Colon (tissue), 2 donors: ENCODE measurements at regions not wholly inside any gene's neighbourhood (a gene's known extent, or its start where the extent isn't known, plus 50 kb on each side); places are given as distances from the start of the nearest gene placed in this dataset.

Source experiments
- FAIRE-seq: peaks from 2 replicates; lab custom pipeline; 2012; peaks lifted over from hg19 to GRCh38; lab: Jason Lieb, UNC
- donor health status: control.
- donor health status: control.

DNA sequence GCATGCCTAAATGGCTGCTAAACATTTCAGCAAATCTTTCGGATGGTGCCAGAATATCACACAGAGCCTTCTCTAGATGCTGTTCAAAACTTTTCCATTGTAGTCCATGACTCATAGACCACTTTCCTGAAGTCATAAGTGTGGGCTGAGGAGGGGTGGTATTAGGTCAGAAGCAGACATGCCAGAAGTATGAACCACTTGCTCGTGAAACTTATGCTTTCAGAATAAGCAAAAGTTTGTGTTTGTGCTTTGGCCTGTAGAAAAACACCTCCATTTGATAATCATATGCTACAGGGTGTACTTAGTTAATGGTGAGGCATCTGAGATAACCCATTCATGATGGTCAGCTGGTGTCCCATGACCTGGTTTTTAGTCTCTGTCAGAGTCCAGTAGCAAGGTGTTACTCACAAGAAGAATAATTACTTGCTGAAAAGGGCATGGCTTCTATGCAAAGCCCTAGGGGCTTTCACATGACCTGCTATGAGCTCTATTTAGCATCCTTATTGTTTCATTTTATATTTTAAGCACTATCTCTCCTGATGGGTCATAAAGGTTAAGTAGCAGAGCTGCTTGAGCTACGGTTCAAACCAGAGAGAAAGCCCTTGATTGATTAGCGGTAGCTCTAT lies 183.1 kb upstream of the IVNS1ABP start:
- FAIRE-seq: no peak

GRCh38 chr1:185498207-185498606 lies 181.2 kb upstream of the IVNS1ABP start:
- no peak for FAIRE-seq

DNA sequence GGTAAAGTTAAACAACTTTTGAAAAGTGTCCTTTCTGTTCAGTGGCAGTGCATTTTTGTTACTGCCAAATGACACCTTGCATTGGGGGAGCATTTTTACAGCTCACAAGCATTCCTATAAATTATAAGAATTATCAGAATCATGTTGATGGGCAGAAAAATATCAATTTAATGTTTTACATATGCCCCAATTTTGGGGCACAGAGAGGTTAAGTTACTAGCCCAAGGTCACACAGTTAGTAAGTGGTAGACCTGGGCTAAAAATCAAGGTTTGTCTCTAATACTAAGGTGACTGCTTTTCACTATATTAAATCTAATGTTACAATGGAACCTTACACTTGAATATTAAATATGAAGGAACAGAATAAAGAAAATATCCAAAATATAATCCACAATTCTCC lies 180.1 kb upstream of the IVNS1ABP start:
- no peak for FAIRE-seq

DNA sequence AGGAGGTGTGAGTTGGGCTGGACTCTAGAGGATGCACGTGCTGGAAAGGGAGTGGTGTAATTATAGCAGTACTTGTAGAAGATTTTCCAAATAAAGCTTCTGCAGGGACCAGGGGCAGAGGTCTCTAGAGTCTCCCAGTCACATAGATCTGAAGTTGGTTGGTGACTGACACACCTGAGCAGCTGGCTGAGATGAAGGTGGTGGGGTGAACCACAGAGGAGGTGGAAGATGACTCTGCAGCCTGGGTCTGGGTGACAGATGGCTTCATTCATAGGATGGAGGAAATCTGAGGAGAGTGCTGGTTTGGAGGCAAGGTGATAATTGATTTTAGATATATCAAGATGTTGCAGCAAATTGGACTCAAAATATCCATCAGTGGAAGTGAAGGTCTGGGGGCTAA lies 178.9 kb upstream of the IVNS1ABP start:
- no peak for FAIRE-seq

DNA sequence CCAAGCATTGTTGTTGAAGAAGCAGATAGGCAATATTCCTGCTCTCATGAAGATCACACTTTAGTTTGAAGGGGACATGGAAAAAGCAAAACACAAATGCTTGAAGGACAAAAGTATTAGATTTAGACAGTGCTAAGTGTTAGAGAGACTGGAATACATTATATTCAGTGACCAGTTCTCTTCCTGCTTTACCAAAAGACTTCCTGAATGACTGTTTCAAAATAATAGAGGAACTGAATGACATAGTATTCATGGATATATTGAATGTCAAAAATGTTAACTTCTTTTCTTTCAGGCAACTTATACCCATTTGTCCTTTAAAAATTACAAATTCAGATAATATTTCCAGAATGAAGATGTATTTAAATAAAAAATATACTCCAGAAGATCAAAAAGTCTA lies 178.0 kb upstream of the IVNS1ABP start:
- no peak for FAIRE-seq

- FAIRE-seq: no peak
Measured at GRCh38 chr1:185492089-185492825, 175.2 kb upstream of the IVNS1ABP start.

DNA sequence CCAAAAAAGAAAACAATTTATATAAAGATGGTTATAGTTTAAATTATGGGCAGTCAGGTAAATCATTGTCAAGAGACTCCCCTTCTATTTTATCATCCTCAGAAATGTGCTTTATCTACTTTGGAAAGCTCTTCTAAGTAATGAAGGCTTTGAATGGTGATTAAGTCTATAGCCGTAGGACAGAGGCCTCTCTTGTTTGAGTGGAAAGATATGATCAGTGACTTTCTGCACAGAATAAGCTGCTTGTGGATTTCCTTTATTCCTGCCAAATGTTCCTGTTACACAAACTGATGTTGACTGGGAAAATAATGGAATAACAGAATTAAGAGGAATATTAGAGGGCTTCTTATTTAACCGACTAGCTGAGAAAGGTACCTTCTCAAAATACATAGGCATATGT lies 174.6 kb upstream of the IVNS1ABP start:
- no peak for FAIRE-seq

- no peak for FAIRE-seq
Measured at GRCh38 chr1:185490924-185491323, 173.9 kb upstream of the IVNS1ABP start.

- FAIRE-seq: no peak
Measured at GRCh38 chr1:185489406-185489805, 172.4 kb upstream of the IVNS1ABP start.

- no peak for FAIRE-seq
Measured at GRCh38 chr1:185488808-185489207, 171.8 kb upstream of the IVNS1ABP start.

DNA sequence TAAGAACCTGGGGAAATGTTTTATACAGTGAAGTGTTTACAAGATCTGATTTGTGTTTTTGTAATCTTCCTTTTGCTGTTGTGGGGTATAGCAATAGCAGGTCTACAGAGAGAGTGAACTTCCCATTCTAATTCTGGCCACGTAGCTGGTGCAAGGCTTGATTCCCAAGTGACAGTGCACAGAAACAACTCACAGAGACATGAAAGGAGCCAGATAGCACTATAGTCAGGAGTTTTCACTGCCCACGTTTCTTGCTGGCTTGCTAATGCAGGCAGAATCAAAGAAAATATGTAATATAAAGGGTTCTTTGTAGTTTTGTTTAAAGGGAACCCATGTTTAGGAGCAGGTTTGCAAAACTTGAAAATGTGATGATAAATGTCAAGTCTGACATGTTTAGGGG lies 170.9 kb upstream of the IVNS1ABP start:
- FAIRE-seq: no peak

DNA sequence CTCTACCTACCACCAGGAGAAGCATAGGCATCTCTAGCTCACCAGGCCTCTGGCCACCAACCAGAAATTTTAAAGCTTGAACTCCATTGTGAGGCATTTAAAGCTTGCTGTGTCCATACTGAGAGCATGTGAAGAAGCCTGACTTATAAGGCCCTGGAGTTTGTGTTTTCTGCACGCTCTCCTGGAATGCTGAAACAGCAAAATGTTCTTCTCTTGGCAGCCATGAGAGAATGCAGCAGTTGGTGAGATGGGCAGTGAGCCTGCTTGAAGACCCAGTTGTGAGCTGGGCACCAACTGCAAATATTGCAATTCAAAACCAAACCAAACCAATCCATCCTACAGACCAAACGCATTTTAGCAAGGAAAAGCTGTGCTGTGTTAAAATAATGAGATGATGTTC lies 170.0 kb upstream of the IVNS1ABP start:
- no peak for FAIRE-seq

- no peak for FAIRE-seq
Measured at GRCh38 chr1:185486346-185486745, 169.3 kb upstream of the IVNS1ABP start.

DNA sequence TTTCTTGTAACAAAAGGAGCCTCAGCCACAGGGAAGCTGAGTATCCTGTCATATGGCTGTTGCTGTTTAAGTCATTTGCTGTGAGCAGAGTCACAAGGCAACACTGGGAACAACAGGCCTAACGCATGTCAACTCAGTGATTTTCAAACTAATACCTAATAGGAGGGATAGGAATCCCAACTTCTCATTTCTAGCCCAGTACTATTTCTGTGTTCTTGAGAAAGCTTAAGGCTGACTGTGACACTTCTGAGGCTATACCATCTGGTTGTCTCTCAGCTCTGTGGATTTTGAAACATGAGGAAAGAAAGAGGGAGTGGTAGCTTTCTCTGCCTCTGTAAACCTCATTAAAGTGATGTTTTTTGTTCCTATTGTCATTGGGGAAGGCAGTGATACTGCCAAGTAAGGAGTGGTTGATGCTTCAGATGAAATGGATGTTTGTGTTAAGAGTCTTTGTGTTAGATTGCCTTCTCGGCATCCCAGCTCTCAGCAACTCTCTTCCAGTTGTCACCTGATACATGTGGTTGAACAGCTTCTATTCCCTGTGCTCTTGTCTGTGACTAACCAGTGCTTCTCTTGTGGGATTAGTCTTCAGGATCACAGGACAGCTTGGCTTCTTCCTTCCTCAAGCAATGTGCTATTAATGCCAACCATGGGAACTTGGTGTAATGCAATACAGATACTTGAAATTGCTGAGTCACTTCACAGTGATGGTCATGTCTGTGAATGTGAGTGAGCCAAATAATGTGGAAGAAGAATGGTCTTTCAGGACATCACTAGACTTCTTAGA lies 166.8 kb upstream of the IVNS1ABP start:
- no peak for FAIRE-seq

DNA sequence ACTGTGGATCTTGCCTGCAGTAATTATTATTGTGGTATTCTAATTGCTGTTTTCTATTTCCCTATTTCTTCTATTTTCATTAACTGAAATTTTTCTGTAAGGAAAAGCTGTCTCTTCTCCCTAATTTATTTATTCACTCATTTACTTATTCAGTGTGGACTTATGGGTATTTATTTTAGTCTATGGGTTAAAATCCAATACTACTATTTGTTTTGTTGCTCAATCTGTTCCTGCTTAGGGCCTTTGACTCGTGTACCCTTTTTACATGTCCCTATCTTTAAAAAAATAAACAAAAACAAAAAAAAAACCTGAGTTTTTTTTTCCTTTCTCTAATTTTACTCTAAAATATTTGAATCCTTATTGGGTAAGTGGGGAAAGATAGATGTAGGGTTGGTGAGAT lies 166.2 kb upstream of the IVNS1ABP start:
- FAIRE-seq: no peak

GRCh38 chr1:185480545-185480944 lies 163.5 kb upstream of the IVNS1ABP start:
- no peak for FAIRE-seq

- FAIRE-seq: no peak
Measured at GRCh38 chr1:185479796-185480195, 162.8 kb upstream of the IVNS1ABP start.

DNA sequence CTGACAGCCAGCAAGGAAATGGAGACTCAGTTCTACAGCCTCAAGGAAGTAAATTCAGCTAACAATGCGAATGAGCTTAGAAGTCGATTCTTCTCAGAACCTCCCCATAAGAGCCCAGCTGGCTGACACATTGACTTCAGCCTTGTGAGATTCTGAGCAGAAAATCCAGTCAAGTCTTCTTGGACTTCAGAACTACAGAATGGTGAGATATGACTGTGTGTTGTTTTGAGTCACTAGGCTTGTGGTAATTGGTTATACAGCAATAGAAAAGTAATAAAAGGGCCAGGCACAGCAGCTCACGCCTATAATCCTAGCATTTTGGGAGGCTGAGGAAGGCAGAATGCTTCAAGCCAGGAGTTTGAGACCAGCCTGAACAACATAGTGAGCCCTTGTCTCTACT lies 161.8 kb upstream of the IVNS1ABP start:
- no peak for FAIRE-seq

DNA sequence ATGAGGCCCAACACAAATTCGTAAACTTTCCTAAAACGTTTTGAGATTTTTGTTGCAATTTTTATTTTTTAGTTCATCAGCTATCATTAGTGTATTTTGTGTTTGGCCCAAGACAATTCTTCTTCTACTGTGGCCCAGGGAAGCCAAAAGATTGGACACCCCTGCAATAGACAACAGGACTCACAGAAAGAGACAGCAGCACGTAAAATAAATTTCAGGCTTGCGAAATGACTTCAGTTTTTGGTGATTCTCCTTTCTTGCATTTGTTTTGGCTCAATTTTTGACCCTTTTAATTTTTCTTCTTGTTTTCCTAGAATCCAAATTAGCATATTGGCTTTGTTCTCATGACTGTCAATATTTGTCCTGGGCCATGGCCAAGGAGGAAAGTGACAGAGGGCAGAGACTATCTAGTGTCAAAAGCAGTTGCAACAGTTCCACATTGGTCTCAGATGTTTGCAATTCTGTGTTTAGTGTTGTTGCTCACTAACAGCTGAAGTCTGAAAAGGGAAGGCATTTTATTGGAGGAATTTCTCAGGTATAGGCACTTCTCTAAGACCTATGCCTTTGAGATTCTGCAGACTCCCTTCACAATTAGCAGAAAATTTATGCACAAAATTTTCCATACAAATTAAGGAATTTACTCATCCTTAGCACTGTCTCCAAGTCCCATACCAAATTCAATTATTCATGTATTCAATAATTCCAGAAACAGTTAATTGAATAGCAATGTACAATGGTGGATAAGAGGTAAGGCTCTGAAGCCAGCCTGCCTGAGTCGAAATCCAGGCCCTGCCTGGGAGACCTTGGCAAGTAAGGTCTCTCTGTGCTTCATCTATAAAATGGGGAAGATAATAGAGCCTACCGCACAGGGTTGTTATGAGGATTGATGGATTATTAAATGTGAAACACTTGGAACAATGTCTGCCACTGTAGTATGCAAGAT lies 160.9 kb upstream of the IVNS1ABP start:
- no peak for FAIRE-seq

- FAIRE-seq: no peak
Measured at GRCh38 chr1:185474440-185475149, 157.6 kb upstream of the IVNS1ABP start.

- FAIRE-seq: no peak
Measured at GRCh38 chr1:185473186-185473585, 156.1 kb upstream of the IVNS1ABP start.

DNA sequence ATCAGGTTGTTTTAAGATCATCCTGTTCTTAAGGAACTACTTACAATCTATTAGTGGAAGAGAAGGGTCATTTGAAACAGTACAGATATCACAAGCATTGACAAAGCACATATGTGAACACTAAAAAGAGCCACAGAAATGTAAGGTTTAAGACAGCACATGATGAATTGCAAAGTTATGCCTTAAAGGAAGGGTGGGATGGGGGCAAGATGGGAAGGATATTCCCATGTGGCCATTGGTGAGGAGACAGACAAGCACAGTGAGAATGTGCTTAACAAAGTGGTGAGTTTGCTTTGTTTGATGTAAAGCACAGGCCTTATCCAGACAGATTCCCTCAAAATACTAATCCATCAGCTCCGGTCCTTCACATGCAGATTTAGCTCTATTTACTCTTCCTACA lies 151.6 kb upstream of the IVNS1ABP start:
- FAIRE-seq: no peak
